ENCODE measurements at regions not wholly inside any gene's neighbourhood (a gene's known extent, or its start where the extent isn't known, plus 50 kb on each side); places are given as distances from the start of the nearest gene placed in this dataset.

DNA sequence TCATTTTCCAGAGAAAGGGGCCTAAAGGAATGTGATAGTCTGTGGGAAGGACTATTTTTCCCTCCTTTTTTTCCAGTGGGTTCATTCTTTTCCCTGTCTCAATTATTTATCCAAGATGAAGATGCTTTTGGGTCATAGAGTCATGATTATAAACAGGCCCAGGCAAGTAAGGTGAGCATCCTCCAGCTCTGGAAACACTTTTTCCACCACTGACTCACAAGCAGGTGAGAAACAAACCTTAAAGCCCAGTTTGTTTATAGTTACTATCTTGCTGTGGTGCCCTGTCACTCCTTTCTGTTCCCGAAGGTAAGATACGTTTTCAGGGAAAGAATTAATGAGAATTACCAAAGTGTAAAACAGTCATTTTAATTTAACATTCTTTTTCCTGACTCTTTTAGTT is 107.7 kb upstream of the IFNG-AS1 start:
- DNase-seq = no peak
- H3K27ac ChIP-seq (ENCODE audit: low read depth in 1 of 2, low read length in 2 of 2) = no peak overlapping the region
- peaks cover 0 to 2% of the 10 kb centered on the region in 2 donors for H3K4me1 ChIP-seq (ENCODE audit: control insufficient read depth in 1 of 2, insufficient read depth in 2 of 2, low read length in 2 of 2)
- H3K9me3 ChIP-seq (ENCODE audit: control insufficient read depth, low read length) = no peaks in the 10 kb centered on the region
- no peaks in the 10 kb centered on the region for H3K27me3 ChIP-seq (ENCODE audit: control insufficient read depth in 1 of 2, insufficient read depth in 2 of 2, low read length in 1 of 2)
- ATAC-seq (ENCODE audit: low FRiP score) = no peak
- no peak overlapping the region for H3K4me3 ChIP-seq (ENCODE audit: low read length in 2 of 2)
- 92 to 94% methylated on average over 2 of the region's 2 CpGs for WGBS, 2 donors
- intact Hi-C loops (cut with DNase I) = no loop called here
- no peaks in the 10 kb centered on the region for H3K36me3 ChIP-seq (ENCODE audit: control insufficient read depth in 1 of 2, insufficient read depth in 2 of 2, low read length in 1 of 2)

DNA sequence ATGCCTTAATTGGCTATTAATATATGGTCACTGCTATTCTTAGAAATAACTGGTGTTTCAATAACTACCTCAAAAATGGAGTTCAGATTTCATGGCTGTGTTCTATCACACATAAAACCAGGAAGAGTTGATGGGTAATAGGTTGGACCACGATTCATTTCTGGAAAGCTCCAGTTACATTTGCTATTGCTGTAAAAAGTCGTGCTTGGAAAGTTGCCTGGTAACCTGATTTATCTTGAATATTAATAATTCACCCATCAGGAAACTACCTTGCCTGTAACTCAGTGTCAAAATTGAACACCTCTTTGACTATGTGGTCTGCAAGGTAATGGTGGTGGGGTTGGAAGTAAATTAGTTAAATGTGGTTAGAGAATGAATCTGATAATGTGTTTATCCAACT is 104.7 kb upstream of the IFNG-AS1 start:
- no peak overlapping the region for H3K4me3 ChIP-seq (ENCODE audit: low read length in 2 of 2)
- H3K36me3 ChIP-seq (ENCODE audit: control insufficient read depth in 1 of 2, insufficient read depth in 2 of 2, low read length in 1 of 2) = no peaks in the 10 kb centered on the region
- WGBS, 2 donors = 9% methylated on average over 2 of the region's 2 CpGs
- peaks cover 0 to 2% of the 10 kb centered on the region in 2 donors for H3K4me1 ChIP-seq (ENCODE audit: control insufficient read depth in 1 of 2, insufficient read depth in 2 of 2, low read length in 2 of 2)
- no peaks in the 10 kb centered on the region for H3K9me3 ChIP-seq (ENCODE audit: control insufficient read depth, low read length)
- ATAC-seq (ENCODE audit: low FRiP score) = no peak
- no peak for DNase-seq
- no peaks in the 10 kb centered on the region for H3K27me3 ChIP-seq (ENCODE audit: control insufficient read depth in 1 of 2, insufficient read depth in 2 of 2, low read length in 1 of 2)
- no peak overlapping the region for H3K27ac ChIP-seq (ENCODE audit: low read depth in 1 of 2, low read length in 2 of 2)
- intact Hi-C loops (cut with DNase I) = no loop called here

DNA sequence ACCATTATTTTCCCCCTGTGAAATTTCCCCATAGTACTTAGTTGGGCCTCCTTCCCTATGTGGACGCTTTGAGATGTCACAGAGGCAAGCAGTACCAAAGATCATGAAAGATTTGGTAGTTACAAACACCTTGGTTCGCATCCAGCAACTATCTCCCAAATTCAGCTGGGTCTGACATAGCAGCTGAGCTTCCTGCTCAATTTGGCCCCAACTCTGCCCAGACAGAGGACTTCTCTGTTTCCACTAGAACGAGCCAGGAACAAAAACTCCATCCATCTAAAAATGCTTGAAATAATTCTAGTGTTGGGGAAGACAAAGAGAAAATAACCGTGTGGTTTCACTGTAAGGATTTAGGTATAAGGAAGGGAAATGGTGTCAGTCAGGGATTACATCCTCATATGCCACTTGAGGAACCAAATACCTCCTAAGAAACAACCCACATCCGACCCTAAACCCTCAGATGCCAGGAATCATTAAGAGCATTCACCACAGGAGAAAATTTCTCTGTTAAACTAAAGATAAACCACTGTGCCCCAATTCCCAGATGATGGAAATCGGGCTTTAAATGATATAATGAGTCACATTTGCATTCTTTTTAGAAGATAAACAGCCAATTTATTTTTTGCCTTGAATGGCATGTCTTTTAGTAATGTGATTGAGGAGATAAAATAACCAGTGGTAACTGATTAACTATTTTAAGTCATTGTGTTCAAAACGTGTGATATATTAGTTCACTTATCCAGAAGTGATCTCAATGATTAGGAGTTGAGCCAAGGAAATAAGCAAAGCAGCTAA is 103.7 kb upstream of the IFNG-AS1 start:
- Histone ChIP-seq H3K9me3 (ENCODE audit: control insufficient read depth, low read length) (no peaks in the 10 kb centered on the region), H3K36me3 (ENCODE audit: control insufficient read depth in 1 of 2, insufficient read depth in 2 of 2, low read length in 1 of 2) (no peaks in the 10 kb centered on the region), H3K27ac (ENCODE audit: low read depth in 1 of 2, low read length in 2 of 2) (no peak overlapping the region), H3K27me3 (ENCODE audit: control insufficient read depth in 1 of 2, insufficient read depth in 2 of 2, low read length in 1 of 2) (no peaks in the 10 kb centered on the region), H3K4me3 (ENCODE audit: low read length in 2 of 2) (no peak overlapping the region), H3K4me1 (ENCODE audit: control insufficient read depth in 1 of 2, insufficient read depth in 2 of 2, low read length in 2 of 2) (peaks cover 0 to 2% of the 10 kb centered on the region in 2 donors)
- 14 to 15% methylated on average over 7 of the region's 7 CpGs for WGBS, 2 donors
- peak; percentile 74 for ATAC-seq (ENCODE audit: low FRiP score)
- DNase-seq = peak in 1 of 2 donors; percentile 48
- intact Hi-C loops (cut with DNase I) = no loop called here

DNA sequence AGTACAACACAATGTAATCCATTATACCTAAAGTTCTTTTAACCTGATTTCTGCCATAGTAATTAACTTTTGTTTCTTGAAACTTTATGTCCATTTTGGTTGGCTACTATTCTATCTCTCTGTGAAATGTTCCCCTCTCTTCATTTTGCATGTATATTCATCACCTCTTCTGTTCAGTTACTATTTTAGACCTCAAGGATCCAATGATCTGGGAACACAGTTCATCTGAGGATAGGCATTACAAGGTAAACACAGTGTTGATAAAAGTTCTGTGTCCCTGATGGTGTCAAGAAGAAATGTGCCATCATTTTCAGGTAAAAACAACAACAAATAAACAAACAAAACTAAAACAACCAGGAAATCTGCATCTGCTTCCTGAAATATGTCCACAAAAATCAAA is 102.2 kb upstream of the IFNG-AS1 start:
- no peak for DNase-seq
- intact Hi-C loops (cut with DNase I) = no loop called here
- H3K9me3 ChIP-seq (ENCODE audit: control insufficient read depth, low read length) = no peaks in the 10 kb centered on the region
- no peaks in the 10 kb centered on the region for H3K36me3 ChIP-seq (ENCODE audit: control insufficient read depth in 1 of 2, insufficient read depth in 2 of 2, low read length in 1 of 2)
- no peak overlapping the region for H3K27ac ChIP-seq (ENCODE audit: low read depth in 1 of 2, low read length in 2 of 2)
- H3K4me1 ChIP-seq (ENCODE audit: control insufficient read depth in 1 of 2, insufficient read depth in 2 of 2, low read length in 2 of 2) = peaks cover 0 to 2% of the 10 kb centered on the region in 2 donors
- H3K4me3 ChIP-seq (ENCODE audit: low read length in 2 of 2) = no peak overlapping the region
- no peaks in the 10 kb centered on the region for H3K27me3 ChIP-seq (ENCODE audit: control insufficient read depth in 1 of 2, insufficient read depth in 2 of 2, low read length in 1 of 2)
- ATAC-seq (ENCODE audit: low FRiP score) = no peak

DNA sequence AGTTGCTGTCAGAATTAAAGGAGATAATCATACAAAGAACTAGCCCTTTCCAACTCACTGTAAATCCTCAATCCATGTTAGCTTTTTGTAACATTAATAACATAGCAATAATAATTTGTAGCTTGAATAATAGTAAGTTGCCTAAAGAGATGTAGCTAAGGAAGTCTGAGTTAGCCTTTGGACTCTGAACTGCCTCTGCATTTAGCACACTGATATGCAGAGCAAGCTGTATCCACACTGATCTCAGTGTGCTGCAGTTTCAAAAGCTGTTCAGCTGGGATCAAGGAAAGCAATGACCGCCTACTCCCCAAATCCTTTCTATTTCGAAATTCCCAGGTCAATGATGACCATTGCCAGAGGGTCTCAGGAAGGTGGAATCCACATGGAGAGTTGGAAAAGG is 99.3 kb upstream of the IFNG-AS1 start:
- no peak overlapping the region for H3K27ac ChIP-seq (ENCODE audit: low read depth in 1 of 2, low read length in 2 of 2)
- no peak overlapping the region for H3K4me3 ChIP-seq (ENCODE audit: low read length in 2 of 2)
- no peaks in the 10 kb centered on the region for H3K36me3 ChIP-seq (ENCODE audit: control insufficient read depth in 1 of 2, insufficient read depth in 2 of 2, low read length in 1 of 2)
- DNase-seq (no peak), ATAC-seq (ENCODE audit: low FRiP score) (no peak)
- no peaks in the 10 kb centered on the region for H3K27me3 ChIP-seq (ENCODE audit: control insufficient read depth in 1 of 2, insufficient read depth in 2 of 2, low read length in 1 of 2)
- intact Hi-C loops (cut with DNase I) = no loop called here
- no peaks in the 10 kb centered on the region for H3K9me3 ChIP-seq (ENCODE audit: control insufficient read depth, low read length)
- 94 to 100% methylated on average over 2 of the region's 2 CpGs for whole genome bisulfite sequencing, 2 donors
- H3K4me1 ChIP-seq (ENCODE audit: control insufficient read depth in 1 of 2, insufficient read depth in 2 of 2, low read length in 2 of 2) = peaks cover 2% of the 10 kb centered on the region in 2 donors

DNA sequence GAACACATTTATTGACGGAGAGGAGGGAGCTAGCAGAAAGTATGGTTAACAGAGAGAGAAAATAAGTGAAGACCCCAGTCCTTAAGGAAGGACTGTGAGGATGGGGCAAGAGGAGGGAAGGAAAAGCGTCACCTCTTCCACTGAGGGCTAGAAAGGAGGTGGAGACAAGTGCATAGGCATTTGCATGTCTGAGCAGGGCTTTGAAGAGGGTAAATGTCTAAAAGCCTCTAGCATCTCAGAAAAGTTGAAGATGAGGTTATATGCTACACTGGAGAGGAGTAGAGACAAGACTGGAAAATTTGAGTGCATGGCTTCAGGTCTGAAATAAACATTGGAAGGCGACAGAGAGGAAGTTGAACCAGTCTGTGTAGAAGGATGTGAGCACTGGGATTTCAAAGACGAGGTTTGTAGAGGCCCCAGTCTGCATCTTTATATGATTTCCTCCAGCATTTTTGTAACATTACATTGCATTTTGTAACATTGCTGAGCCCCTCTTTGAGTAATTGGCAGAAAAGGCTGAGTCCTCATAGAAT is 98.5 kb upstream of the IFNG-AS1 start:
- DNase-seq = no peak
- ATAC-seq (ENCODE audit: low FRiP score) = no peak
- Histone ChIP-seq H3K27me3 (ENCODE audit: control insufficient read depth in 1 of 2, insufficient read depth in 2 of 2, low read length in 1 of 2) (no peaks in the 10 kb centered on the region), H3K27ac (ENCODE audit: low read depth in 1 of 2, low read length in 2 of 2) (no peak overlapping the region), H3K4me1 (ENCODE audit: control insufficient read depth in 1 of 2, insufficient read depth in 2 of 2, low read length in 2 of 2) (peaks cover 0 to 2% of the 10 kb centered on the region in 2 donors), H3K4me3 (ENCODE audit: low read length in 2 of 2) (no peak overlapping the region), H3K9me3 (ENCODE audit: control insufficient read depth, low read length) (no peaks in the 10 kb centered on the region), H3K36me3 (ENCODE audit: control insufficient read depth in 1 of 2, insufficient read depth in 2 of 2, low read length in 1 of 2) (no peaks in the 10 kb centered on the region)
- 79 to 85% methylated on average over 4 of the region's 4 CpGs for WGBS, 2 donors
- intact Hi-C loops (cut with DNase I) = no loop called here

DNA sequence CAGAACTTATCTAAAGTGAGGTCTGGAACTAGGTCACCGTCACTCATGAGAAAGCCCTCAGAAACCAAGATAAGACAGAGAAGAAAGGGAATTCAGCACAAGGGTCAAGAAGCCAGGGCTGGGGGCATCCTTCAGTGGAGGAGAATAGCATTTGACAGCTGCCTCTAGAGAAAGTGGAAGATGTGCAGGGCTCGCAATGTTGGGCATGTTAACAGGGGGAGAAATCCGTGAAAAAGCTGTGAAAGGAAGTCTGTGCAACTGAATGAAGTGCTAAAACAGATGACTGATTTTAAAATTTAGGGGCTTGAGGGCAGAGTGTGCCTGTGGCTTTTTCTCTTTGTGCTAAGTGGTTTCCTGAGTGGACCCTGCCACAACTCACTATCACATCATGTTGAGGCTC is 97.7 kb upstream of the IFNG-AS1 start:
- Histone ChIP-seq H3K4me3 (ENCODE audit: low read length in 2 of 2) (no peak overlapping the region), H3K27me3 (ENCODE audit: control insufficient read depth in 1 of 2, insufficient read depth in 2 of 2, low read length in 1 of 2) (no peaks in the 10 kb centered on the region), H3K27ac (ENCODE audit: low read depth in 1 of 2, low read length in 2 of 2) (no peak overlapping the region), H3K9me3 (ENCODE audit: control insufficient read depth, low read length) (no peaks in the 10 kb centered on the region), H3K36me3 (ENCODE audit: control insufficient read depth in 1 of 2, insufficient read depth in 2 of 2, low read length in 1 of 2) (no peaks in the 10 kb centered on the region), H3K4me1 (ENCODE audit: control insufficient read depth in 1 of 2, insufficient read depth in 2 of 2, low read length in 2 of 2) (peaks cover 0 to 2% of the 10 kb centered on the region in 2 donors)
- intact Hi-C loops (cut with DNase I) = no loop called here
- DNase-seq (no peak), ATAC-seq (ENCODE audit: low FRiP score) (no peak)
- WGBS, 2 donors = 83 to 93% methylated on average over 3 of the region's 3 CpGs

DNA sequence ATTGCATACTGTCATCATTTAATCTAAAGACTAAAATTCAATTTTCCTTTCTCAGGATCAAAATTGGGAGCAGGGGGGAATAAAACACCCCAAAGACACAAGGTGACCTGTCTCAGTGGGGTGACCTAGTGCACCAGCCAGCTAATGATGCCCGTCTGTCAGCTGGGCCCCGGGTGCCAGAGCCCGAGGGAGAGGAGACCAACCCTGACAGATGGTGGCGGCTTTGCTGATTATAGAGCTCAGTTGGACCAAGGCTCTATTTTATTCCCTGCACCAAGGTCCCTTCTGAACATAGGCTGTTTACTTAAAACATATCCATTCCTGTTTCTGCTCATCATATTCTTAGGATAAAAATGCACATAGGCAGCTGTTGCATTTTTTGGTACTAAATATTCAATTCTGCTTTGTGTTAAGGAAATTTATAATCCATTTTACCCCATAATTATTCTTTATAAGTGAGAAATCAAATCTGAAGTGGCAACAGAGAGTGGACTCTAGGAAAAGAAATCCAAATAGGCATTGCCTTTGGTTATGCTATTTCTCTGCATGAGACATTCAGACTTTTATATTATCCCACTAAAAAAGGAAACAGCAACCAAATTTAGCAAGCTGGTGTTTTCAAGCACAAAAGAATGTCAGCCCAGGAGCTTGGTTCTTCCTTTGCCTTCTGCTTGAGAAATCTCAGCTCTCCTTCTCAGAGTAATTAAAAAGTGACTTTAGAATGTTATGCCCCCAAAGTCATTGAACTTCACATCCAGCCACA is 96.8 kb upstream of the IFNG-AS1 start:
- H3K36me3 ChIP-seq (ENCODE audit: control insufficient read depth in 1 of 2, insufficient read depth in 2 of 2, low read length in 1 of 2) = no peaks in the 10 kb centered on the region
- DNase-seq = no peak
- peaks cover 0 to 2% of the 10 kb centered on the region in 2 donors for H3K4me1 ChIP-seq (ENCODE audit: control insufficient read depth in 1 of 2, insufficient read depth in 2 of 2, low read length in 2 of 2)
- H3K27ac ChIP-seq (ENCODE audit: low read depth in 1 of 2, low read length in 2 of 2) = peak overlapping the region in 1 of 2 donors; percentile 48
- 71 to 77% methylated on average over 4 of the region's 4 CpGs for WGBS, 2 donors
- no peaks in the 10 kb centered on the region for H3K9me3 ChIP-seq (ENCODE audit: control insufficient read depth, low read length)
- H3K4me3 ChIP-seq (ENCODE audit: low read length in 2 of 2) = no peak overlapping the region
- intact Hi-C loops (cut with DNase I) = no loop called here
- no peak for ATAC-seq (ENCODE audit: low FRiP score)
- no peaks in the 10 kb centered on the region for H3K27me3 ChIP-seq (ENCODE audit: control insufficient read depth in 1 of 2, insufficient read depth in 2 of 2, low read length in 1 of 2)

All from aorta (tissue), 5 donors.